ENCODE measurements at regions not wholly inside any gene's neighbourhood (a gene's known extent, or its start where the extent isn't known, plus 50 kb on each side); places are given as distances from the start of the nearest gene placed in this dataset.

DNA sequence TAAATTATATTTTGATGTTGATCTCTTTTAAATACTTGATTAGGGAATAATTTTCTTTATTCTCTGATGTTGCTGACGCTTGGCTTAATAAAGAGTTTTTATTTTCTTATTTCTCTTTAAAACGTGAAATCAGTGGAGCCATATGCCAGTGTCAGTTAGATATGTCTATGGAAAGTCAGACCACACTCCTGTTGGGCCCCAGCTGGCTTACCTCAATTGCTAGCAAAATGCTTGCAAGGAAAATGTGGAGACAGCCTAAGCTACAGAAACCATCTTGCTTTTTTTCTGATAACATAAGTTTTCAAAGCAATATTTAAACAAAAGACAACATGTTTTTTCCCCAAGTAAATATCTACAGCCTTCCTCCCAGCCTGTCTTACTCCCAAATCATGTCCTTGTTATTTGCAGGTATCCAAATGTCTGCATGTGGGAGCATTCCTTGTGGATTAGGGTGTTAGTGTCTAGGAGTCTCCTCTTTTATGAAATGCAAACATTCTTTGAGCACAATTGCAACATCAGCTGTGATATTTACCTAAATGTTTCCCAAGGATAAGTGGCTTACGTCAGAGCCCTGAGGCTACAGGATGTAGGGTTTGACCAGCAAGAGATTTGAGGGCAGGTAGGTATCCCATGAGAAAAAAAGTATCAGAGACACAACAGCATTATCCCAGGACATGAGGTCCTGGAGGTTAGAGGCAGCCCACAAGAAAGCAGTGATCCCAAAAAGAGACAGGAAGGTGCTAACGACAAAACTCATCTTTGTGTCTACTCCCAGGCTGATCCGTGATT lies 117.2 kb upstream of the KCNJ15 start:
- H3K4me3 Mint-ChIP-seq = no peak overlapping the region

GRCh38 chr21:38140207-38140903 lies 116.4 kb upstream of the KCNJ15 start:
- H3K27ac Mint-ChIP-seq = no peak overlapping the region
- H3K27me3 Mint-ChIP-seq (ENCODE audit: low read depth) = peaks cover 9% of the 10 kb centered on the region
- H3K36me3 Mint-ChIP-seq (ENCODE audit: low read depth) = no peaks in the 10 kb centered on the region
- H3K4me3 Mint-ChIP-seq = no peak overlapping the region
- no peaks in the 10 kb centered on the region for H3K4me1 Mint-ChIP-seq (ENCODE audit: low read depth)
- H3K9me3 Mint-ChIP-seq = peaks cover 3% of the 10 kb centered on the region

More for the DNA sequence above, 117.2 kb upstream of the KCNJ15 start:
- no peaks in the 10 kb centered on the region for H3K4me1 Mint-ChIP-seq (ENCODE audit: low read depth)
- no peaks in the 10 kb centered on the region for H3K36me3 Mint-ChIP-seq (ENCODE audit: low read depth)
- H3K27me3 Mint-ChIP-seq (ENCODE audit: low read depth) = peaks cover 8% of the 10 kb centered on the region
- no peak overlapping the region for H3K27ac Mint-ChIP-seq
- no peaks in the 10 kb centered on the region for H3K9me3 Mint-ChIP-seq

DNA sequence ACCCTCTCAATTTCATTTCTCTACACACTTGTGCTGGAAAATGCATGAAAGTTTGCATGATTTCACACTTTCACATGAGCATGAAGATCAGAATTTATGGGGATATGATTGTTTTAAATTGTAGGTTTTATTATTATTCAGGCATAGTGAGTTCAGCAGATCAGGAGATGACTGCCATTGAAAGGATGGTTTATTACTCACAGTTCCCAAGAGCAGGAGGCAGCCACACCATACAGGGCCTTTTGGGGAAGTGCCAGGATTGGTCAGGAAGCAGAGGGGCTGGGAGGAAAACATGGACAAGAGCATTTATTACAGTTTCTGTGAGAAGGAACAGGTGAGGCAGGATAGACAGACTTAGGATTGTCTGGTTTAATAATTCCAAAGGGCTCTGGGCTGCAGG lies 114.6 kb upstream of the KCNJ15 start:
- H3K4me1 Mint-ChIP-seq (ENCODE audit: low read depth) = no peaks in the 10 kb centered on the region
- no peak overlapping the region for H3K27ac Mint-ChIP-seq
- H3K27me3 Mint-ChIP-seq (ENCODE audit: low read depth) = peaks cover 13% of the 10 kb centered on the region
- no peak overlapping the region for H3K4me3 Mint-ChIP-seq
- H3K36me3 Mint-ChIP-seq (ENCODE audit: low read depth) = no peaks in the 10 kb centered on the region
- H3K9me3 Mint-ChIP-seq = peaks cover 6% of the 10 kb centered on the region

GRCh38 chr21:38144193-38144592 lies 112.6 kb upstream of the KCNJ15 start:
- Mint-ChIP-seq H3K36me3 (ENCODE audit: low read depth) (no peaks in the 10 kb centered on the region), H3K9me3 (peaks cover 6% of the 10 kb centered on the region), H3K27me3 (ENCODE audit: low read depth) (peaks cover 13% of the 10 kb centered on the region), H3K4me3 (no peak overlapping the region), H3K27ac (no peak overlapping the region), H3K4me1 (ENCODE audit: low read depth) (no peaks in the 10 kb centered on the region)

DNA sequence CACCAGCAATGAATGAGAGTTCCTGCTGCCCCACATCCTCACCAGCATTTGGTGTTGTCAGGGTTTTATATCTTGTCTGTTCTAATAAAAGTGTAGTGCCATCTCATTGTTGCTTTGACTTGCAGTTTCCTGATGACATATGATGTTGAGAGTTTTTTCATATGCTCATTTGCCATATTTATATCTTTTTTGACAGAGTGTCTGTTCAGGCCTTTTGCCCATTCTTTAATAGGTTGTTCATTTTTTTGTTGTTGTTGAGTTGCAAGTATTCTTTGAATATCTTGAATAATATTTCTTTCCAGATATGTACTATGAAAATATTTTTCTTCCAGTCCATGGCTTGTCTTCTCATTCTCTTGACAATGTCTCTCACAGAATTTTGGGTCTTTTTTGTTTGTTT lies 111.7 kb upstream of the KCNJ15 start:
- Mint-ChIP-seq H3K36me3 (ENCODE audit: low read depth) (no peaks in the 10 kb centered on the region), H3K27ac (no peak overlapping the region), H3K9me3 (peaks cover 6% of the 10 kb centered on the region), H3K4me1 (ENCODE audit: low read depth) (no peaks in the 10 kb centered on the region), H3K27me3 (ENCODE audit: low read depth) (peaks cover 13% of the 10 kb centered on the region), H3K4me3 (no peak overlapping the region)

DNA sequence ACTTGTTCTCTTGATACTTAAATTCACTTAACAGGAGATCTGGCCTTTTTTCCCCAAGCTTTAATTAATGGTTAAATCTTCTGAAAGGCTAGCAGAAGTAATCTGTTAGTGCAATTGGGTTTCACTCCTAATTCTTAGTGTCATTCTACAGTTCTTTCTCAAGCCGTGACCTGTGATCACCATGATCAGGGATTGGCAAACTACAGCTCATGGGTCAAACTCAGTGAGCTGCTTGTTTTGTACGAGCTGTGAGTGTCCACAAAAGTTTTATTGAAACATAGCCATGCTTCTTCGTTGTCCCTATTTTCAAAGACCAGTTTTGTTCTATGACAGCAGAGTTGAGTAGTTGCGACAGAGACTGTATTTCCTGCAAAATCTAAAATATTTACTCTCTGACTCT lies 109.4 kb upstream of the KCNJ15 start:
- Mint-ChIP-seq H3K36me3 (ENCODE audit: low read depth) (no peaks in the 10 kb centered on the region), H3K27me3 (ENCODE audit: low read depth) (peaks cover 13% of the 10 kb centered on the region), H3K4me1 (ENCODE audit: low read depth) (no peaks in the 10 kb centered on the region), H3K4me3 (no peak overlapping the region), H3K9me3 (peaks cover 6% of the 10 kb centered on the region), H3K27ac (no peak overlapping the region)

DNA sequence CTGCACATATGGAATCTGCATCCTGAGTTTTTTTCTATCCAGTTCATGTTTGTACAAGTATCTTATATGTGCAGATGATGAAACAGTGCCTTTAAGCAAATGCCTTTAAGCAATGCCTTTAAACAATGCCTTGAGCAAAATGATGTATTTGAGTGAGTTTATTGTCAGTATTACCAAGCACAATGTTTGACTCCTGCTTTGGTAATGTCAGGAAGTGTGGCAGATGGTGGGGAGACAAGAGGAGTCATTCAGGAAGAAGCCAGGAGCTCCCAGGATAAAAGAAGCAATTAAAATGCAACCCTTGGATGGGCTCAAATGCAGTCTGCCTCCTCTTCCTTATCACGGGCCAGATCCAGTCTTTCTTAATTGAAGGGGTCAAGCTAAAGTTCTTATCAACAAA lies 108.7 kb upstream of the KCNJ15 start:
- Mint-ChIP-seq H3K27ac (no peak overlapping the region), H3K4me1 (ENCODE audit: low read depth) (no peaks in the 10 kb centered on the region), H3K4me3 (no peak overlapping the region), H3K36me3 (ENCODE audit: low read depth) (no peaks in the 10 kb centered on the region), H3K27me3 (ENCODE audit: low read depth) (peaks cover 12% of the 10 kb centered on the region), H3K9me3 (peaks cover 6% of the 10 kb centered on the region)

- Mint-ChIP-seq H3K27ac (no peak overlapping the region), H3K36me3 (ENCODE audit: low read depth) (no peaks in the 10 kb centered on the region), H3K9me3 (no peaks in the 10 kb centered on the region), H3K27me3 (ENCODE audit: low read depth) (peaks cover 17% of the 10 kb centered on the region), H3K4me1 (ENCODE audit: low read depth) (no peaks in the 10 kb centered on the region), H3K4me3 (no peak overlapping the region)
Observed at GRCh38 chr21:38151021-38151645, 105.7 kb upstream of the KCNJ15 start.

DNA sequence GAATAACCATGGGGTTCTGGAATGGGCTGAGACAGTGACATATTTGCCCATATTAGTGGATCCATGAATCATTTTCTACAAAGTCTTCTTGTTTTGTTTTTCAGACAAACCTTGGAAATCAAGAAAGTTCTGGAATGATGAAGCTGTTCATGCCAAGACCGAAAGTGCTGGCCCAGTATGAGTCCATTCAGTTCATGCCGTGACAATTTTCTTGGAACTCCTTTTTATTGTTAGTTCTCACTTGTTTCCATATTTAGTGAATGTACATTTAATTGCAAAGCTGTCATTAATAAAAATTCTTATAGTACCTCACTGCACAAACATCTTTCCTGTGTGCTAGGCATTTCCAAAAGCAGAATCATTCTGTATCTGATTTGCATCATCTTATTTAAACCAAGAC lies 100.6 kb upstream of the KCNJ15 start:
- Mint-ChIP-seq H3K4me1 (ENCODE audit: low read depth) (no peaks in the 10 kb centered on the region), H3K27me3 (ENCODE audit: low read depth) (peaks cover 17% of the 10 kb centered on the region), H3K27ac (no peak overlapping the region), H3K4me3 (no peak overlapping the region), H3K9me3 (no peaks in the 10 kb centered on the region), H3K36me3 (ENCODE audit: low read depth) (no peaks in the 10 kb centered on the region)

- H3K4me1 Mint-ChIP-seq (ENCODE audit: low read depth) = no peaks in the 10 kb centered on the region
- no peak overlapping the region for H3K4me3 Mint-ChIP-seq
- no peaks in the 10 kb centered on the region for H3K9me3 Mint-ChIP-seq
- H3K27me3 Mint-ChIP-seq (ENCODE audit: low read depth) = peaks cover 13% of the 10 kb centered on the region
- H3K27ac Mint-ChIP-seq = no peak overlapping the region
- no peaks in the 10 kb centered on the region for H3K36me3 Mint-ChIP-seq (ENCODE audit: low read depth)
Observed at GRCh38 chr21:38159355-38159754, 97.4 kb upstream of the KCNJ15 start.

- Mint-ChIP-seq H3K27ac (no peak overlapping the region), H3K4me1 (ENCODE audit: low read depth) (no peaks in the 10 kb centered on the region), H3K27me3 (ENCODE audit: low read depth) (peaks cover 4% of the 10 kb centered on the region), H3K4me3 (no peak overlapping the region), H3K36me3 (ENCODE audit: low read depth) (no peaks in the 10 kb centered on the region), H3K9me3 (no peaks in the 10 kb centered on the region)
Observed at GRCh38 chr21:38165466-38166172, 91.2 kb upstream of the KCNJ15 start.

GRCh38 chr21:38166173-38166535 lies 90.6 kb upstream of the KCNJ15 start:
- Mint-ChIP-seq H3K9me3 (no peaks in the 10 kb centered on the region), H3K4me3 (no peak overlapping the region), H3K27me3 (ENCODE audit: low read depth) (peaks cover 4% of the 10 kb centered on the region), H3K27ac (no peak overlapping the region), H3K36me3 (ENCODE audit: low read depth) (no peaks in the 10 kb centered on the region), H3K4me1 (ENCODE audit: low read depth) (no peaks in the 10 kb centered on the region)

- H3K4me1 Mint-ChIP-seq (ENCODE audit: low read depth) = no peaks in the 10 kb centered on the region
- no peak overlapping the region for H3K27ac Mint-ChIP-seq
- H3K9me3 Mint-ChIP-seq = no peaks in the 10 kb centered on the region
Observed at GRCh38 chr21:38167345-38167744, 89.4 kb upstream of the KCNJ15 start.

DNA sequence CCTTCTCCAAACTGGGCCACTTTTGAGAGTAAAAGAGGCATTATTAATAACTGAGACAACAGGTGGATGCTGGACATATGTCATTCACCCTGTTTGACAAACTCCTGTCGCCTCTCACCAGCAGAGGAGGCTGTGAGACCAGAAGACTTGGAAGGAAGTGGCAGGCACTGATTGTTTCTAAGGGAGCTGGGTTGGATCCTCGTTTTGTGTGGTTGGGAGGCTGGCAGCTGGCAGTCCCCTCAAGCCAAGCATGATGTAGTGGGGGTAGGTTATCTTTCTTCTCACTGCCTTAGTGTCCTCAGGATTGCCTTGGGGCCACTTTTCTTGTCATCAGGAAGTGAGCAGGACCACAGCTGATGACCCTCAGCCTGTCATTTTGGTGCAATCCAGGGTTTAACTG lies 86.5 kb upstream of the KCNJ15 start:
- Mint-ChIP-seq H3K9me3 (no peaks in the 10 kb centered on the region), H3K4me1 (ENCODE audit: low read depth) (no peaks in the 10 kb centered on the region), H3K27me3 (ENCODE audit: low read depth) (no peaks in the 10 kb centered on the region), H3K36me3 (ENCODE audit: low read depth) (no peaks in the 10 kb centered on the region), H3K4me3 (no peak overlapping the region), H3K27ac (no peak overlapping the region)

More at GRCh38 chr21:38167345-38167744, 89.4 kb upstream of the KCNJ15 start:
- Mint-ChIP-seq H3K4me3 (no peak overlapping the region), H3K36me3 (ENCODE audit: low read depth) (no peaks in the 10 kb centered on the region), H3K27me3 (ENCODE audit: low read depth) (peaks cover 4% of the 10 kb centered on the region)

All from T-helper 1 cell treated with Interleukin-12 subunit alpha and Interleukin-12 subunit beta and Interleukin-4 antibody, amounts not matched to agents 30 μg/mL and 1 μg/mL, for 36 hours (primary cell).